ENCODE measurements at regions not wholly inside any gene's neighbourhood (a gene's known extent, or its start where the extent isn't known, plus 50 kb on each side); places are given as distances from the start of the nearest gene placed in this dataset.
"Not testable (repeated sequence)": the region's sequence is repeated elsewhere in the genome, so short reads cannot be mapped to it uniquely, and the experiment has no call there.

GRCh38 chr3:110246796-110247376, 824.7 kb upstream of the NECTIN3 start:
- no peak for DNase-seq

- DNase-seq, result no peak
Measured at GRCh38 chr3:110248666-110249065, 823.0 kb upstream of the NECTIN3 start.

GRCh38 chr3:110253794-110254193, 817.8 kb upstream of the NECTIN3 start:
- DNase-seq, result no peak

GRCh38 chr3:110254591-110254990, 817.0 kb upstream of the NECTIN3 start:
- DNase-seq, result no peak

- DNase-seq, result no peak
Measured at GRCh38 chr3:110261141-110261540, 810.5 kb upstream of the NECTIN3 start.

- DNase-seq, result no peak
Measured at GRCh38 chr3:110262896-110263295, 808.7 kb upstream of the NECTIN3 start.

- no peak for DNase-seq
Measured at GRCh38 chr3:110265302-110265701, 806.3 kb upstream of the NECTIN3 start.

GRCh38 chr3:110267304-110267845, 804.2 kb upstream of the NECTIN3 start:
- DNase-seq, result no peak

GRCh38 chr3:110272525-110272924, 799.1 kb upstream of the NECTIN3 start:
- DNase-seq, result no peak

GRCh38 chr3:110291886-110292501, 779.6 kb upstream of the NECTIN3 start:
- DNase-seq, result no peak

- DNase-seq, result no peak
Measured at GRCh38 chr3:110293660-110294059, 778.0 kb upstream of the NECTIN3 start.

GRCh38 chr3:110296885-110297284, 774.7 kb upstream of the NECTIN3 start:
- DNase-seq, result no peak

- no peak for DNase-seq
Measured at GRCh38 chr3:110301781-110302180, 769.8 kb upstream of the NECTIN3 start.

- DNase-seq, result no peak
Measured at GRCh38 chr3:110307065-110307809, 764.4 kb upstream of the NECTIN3 start.

GRCh38 chr3:110311541-110311940, 760.1 kb upstream of the NECTIN3 start:
- no peak for DNase-seq

- peak; percentile 14 to 72 for DNase-seq
Measured at GRCh38 chr3:110314512-110315114, 757.0 kb upstream of the NECTIN3 start.

- no peak for DNase-seq
Measured at GRCh38 chr3:110318108-110318507, 753.5 kb upstream of the NECTIN3 start.

GRCh38 chr3:110323349-110323748, 748.3 kb upstream of the NECTIN3 start:
- DNase-seq, result no peak

GRCh38 chr3:110324171-110324705, 747.4 kb upstream of the NECTIN3 start:
- DNase-seq, result no peak

GRCh38 chr3:110327870-110328269, 743.7 kb upstream of the NECTIN3 start:
- no peak for DNase-seq

GRCh38 chr3:110331562-110331961, 740.1 kb upstream of the NECTIN3 start:
- DNase-seq, result not testable (repeated sequence)

GRCh38 chr3:110332629-110333028, 739.0 kb upstream of the NECTIN3 start:
- no peak for DNase-seq

- no peak for DNase-seq
Measured at GRCh38 chr3:110341047-110341446, 730.6 kb upstream of the NECTIN3 start.
